Spleen (tissue), 11 donors: ENCODE measurements at regions not wholly inside any gene's neighbourhood (a gene's known extent, or its start where the extent isn't known, plus 50 kb on each side); places are given as distances from the start of the nearest gene placed in this dataset.

ENCODE experiments used
- DNase-seq: peaks from one replicate; pipeline ENCODE4 v3.0.0-alpha.2; 2020
- H3K27ac ChIP-seq, 8 donors: fragments of 200-600 bp; sonication (generic) in 7 of 8; 1 replicate in 4 of 8; 2 replicates in 4 of 8; pipeline versions ENCODE4 v1.5.0 to v1.8.0; 2016 to 2021; ENCODE audit warnings: inconsistent platforms in 4 of 8, mild to moderate bottlenecking in 4 of 8, moderate library complexity in 1 of 8
- H3K27me3 ChIP-seq, 7 donors: fragments of 200-600 bp; sonication (generic) in 6 of 7; replicated peaks in 1 of 7; 1 replicate in 4 of 7; 2 replicates in 3 of 7; pipeline versions ENCODE4 v1.5.0 to v1.8.0; 2016 to 2021; ENCODE audit warnings: inconsistent platforms in 3 of 7, mild to moderate bottlenecking in 1 of 7
- H3K36me3 ChIP-seq, 6 donors: fragments of 200-600 bp; sonication (generic) in 5 of 6; 1 replicate in 4 of 6; 2 replicates in 2 of 6; pipeline versions ENCODE4 v1.5.0 to v1.8.0; 2016 to 2021; ENCODE audit warnings: inconsistent platforms in 2 of 6
- H3K4me1 ChIP-seq, 6 donors: fragments of 200-600 bp; sonication (generic) in 5 of 6; 1 replicate in 3 of 6; 2 replicates in 3 of 6; pipeline versions ENCODE4 v1.5.0 to v1.8.0; 2016 to 2021; ENCODE audit warnings: inconsistent platforms in 3 of 6
- H3K4me3 ChIP-seq, 8 donors: fragments of 200-600 bp; sonication (generic) in 7 of 8; 1 replicate in 4 of 8; 2 replicates in 4 of 8; pipeline versions ENCODE4 v1.5.0 to v1.8.0; 2016 to 2021; ENCODE audit warnings: inconsistent platforms in 4 of 8, mild to moderate bottlenecking in 4 of 8, moderate library complexity in 2 of 8
- H3K9me3 ChIP-seq, 8 donors: fragments of 200-600 bp; sonication (generic) in 7 of 8; 1 replicate in 4 of 8; 2 replicates in 4 of 8; pipeline versions ENCODE4 v1.5.0 to v1.8.0; 2016 to 2021; ENCODE audit warnings: inconsistent platforms in 4 of 8
- CTCF ChIP-seq, 11 experiments: fragments of 200-600 bp in 7 of 11; fragments of 450-650 bp in 4 of 11; sonication (generic) in 4 of 11; IDR thresholded peaks in 8 of 11; conservative IDR thresholded peaks in 3 of 11; 1 replicate in 7 of 11; 2 replicates in 4 of 11; pipeline versions ENCODE4 v1.4.0 to v1.8.0; 2016 to 2021; ENCODE audit warnings: antibody characterized with exemption in 11 of 11, inconsistent platforms in 4 of 11, mild to moderate bottlenecking in 1 of 11
- POLR2A ChIP-seq, 3 donors: fragments of 450-650 bp; IDR thresholded peaks; one replicate each; pipeline ENCODE4 v1.5.1; 2017; ENCODE audit warnings: antibody characterized with exemption in 3 of 3, mild to moderate bottlenecking in 1 of 3
- POLR2AphosphoS5 ChIP-seq, 3 donors: sonication (generic); formaldehyde crosslinking; IDR thresholded peaks; one replicate each; pipeline ENCODE4 v1.5.1; 2017; ENCODE audit warnings: antibody characterized with exemption in 3 of 3
- WGBS, 5 donors: extraction: QIAGEN DNeasy Blood & Tissue Kit in 3 of 5; methylation state at CpG; one replicate each; pipeline versions ENCODE4 v1.1.5 to v1.1.7; 2013 to 2018; 5-methylcytosine and 5-hydroxymethylcytosine counted together
- intact Hi-C: fragments of 100-400 bp; cut with DNase I; formaldehyde crosslinking; loops from one replicate; pipeline ENCODE4 v1.15.0; 2023; ENCODE audit warnings: low total_unique reads
- donor health status: healthy with polysubstance abuse.
- donor health status: DM: no; HTN: no; CAD: no; lungs with moderate emphysema.
- donor health status: DM: no; HTN: no; CAD: no.
- donor health status: Bipolar disorder and iron deficiency.
- donor health status: healthy.
- donor health status: DM: no; HTN: no; CAD: no.
- donor health status: DM: yes; HTN: yes; CAD: no.

- no peak overlapping the region for H3K27ac ChIP-seq
- intact Hi-C loops = no loop called here
- H3K4me1 ChIP-seq = no peaks in the 10 kb centered on the region
- TF ChIP-seq CTCF (IDR thresholded peaks at IDR 0.05 in 8 of 11, conservative IDR thresholded peaks at IDR 0.05 in 3 of 11) (no peak), POLR2A (IDR thresholded peaks at IDR 0.05) (no peak), POLR2AphosphoS5 (IDR thresholded peaks at IDR 0.05) (no peak)
- DNase-seq = no peak
- no peaks in the 10 kb centered on the region for H3K9me3 ChIP-seq
- H3K4me3 ChIP-seq = no peak overlapping the region
- 65 to 88% (median 82%) methylated on average over 7 to 10 of the region's 10 CpGs for WGBS, 5 donors
- H3K36me3 ChIP-seq = no peaks in the 10 kb centered on the region
- H3K27me3 ChIP-seq = peaks cover 0 to 40% (median 0%) of the 10 kb centered on the region in 7 donors
These were observed 51.9 kb upstream of the TSPAN11 start for GRCh38 chr12:30874455-30875321.

DNA sequence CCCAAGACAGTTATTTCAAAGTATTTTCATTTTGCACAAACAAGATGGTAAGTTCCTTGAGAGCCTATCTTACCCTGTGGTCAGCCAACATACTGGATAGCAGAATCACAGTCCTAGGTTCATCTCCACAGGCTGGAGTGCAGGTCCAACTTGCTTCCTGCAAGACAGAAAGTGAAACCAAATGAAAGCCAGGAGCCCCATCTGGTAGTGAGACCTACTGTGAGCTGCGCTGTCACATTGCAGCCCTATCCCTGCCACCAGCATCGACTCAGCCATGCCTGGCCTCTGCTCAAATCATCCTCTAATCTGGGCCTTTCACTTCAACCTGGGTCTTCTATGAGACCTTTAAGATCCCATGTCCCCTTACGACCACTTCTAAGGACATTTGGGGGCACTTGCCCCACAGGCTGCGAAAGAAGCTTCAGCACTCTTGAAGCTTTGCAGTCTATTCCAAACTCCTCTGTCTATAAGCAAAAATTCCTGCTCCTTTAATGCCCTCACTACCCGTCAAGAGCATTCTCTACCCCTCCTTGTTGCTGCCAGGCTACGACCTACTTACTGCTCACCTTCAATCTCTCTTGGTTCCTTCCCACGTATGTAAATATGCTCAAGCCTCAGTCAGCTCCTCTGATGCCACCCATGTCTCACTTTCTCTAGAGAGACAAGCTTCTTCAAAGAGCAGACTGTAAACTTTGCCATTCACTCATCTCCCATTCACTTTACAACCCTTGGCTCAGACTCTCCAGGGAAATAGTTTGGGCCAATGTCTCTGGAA is 55.9 kb upstream of the TSPAN11 start:
- no peaks in the 10 kb centered on the region for H3K4me1 ChIP-seq
- H3K4me3 ChIP-seq = no peak overlapping the region
- peaks cover 0 to 15% (median 0%) of the 10 kb centered on the region in 7 donors for H3K27me3 ChIP-seq
- H3K27ac ChIP-seq = no peak overlapping the region
- peaks cover 0 to 25% (median 14%) of the 10 kb centered on the region in 8 donors for H3K9me3 ChIP-seq
- H3K36me3 ChIP-seq = no peaks in the 10 kb centered on the region
- intact Hi-C loops = no loop called here
- no peak for DNase-seq
- TF ChIP-seq POLR2A (IDR thresholded peaks at IDR 0.05) = no peak
- TF ChIP-seq POLR2AphosphoS5 (IDR thresholded peaks at IDR 0.05) = no peak
- no peak for TF ChIP-seq CTCF (IDR thresholded peaks at IDR 0.05 in 8 of 11, conservative IDR thresholded peaks at IDR 0.05 in 3 of 11)
- 77 to 93% (median 90%) methylated on average over 7 of the region's 7 CpGs for WGBS, 5 donors

- Histone ChIP-seq H3K36me3 (no peaks in the 10 kb centered on the region), H3K4me3 (no peak overlapping the region), H3K9me3 (peaks cover 0 to 25% (median 16%) of the 10 kb centered on the region in 8 donors), H3K27ac (no peak overlapping the region), H3K4me1 (no peaks in the 10 kb centered on the region), H3K27me3 (no peaks in the 10 kb centered on the region)
- no peak for DNase-seq
- intact Hi-C loops = no loop called here
- TF ChIP-seq POLR2AphosphoS5 (IDR thresholded peaks at IDR 0.05) (no peak), CTCF (IDR thresholded peaks at IDR 0.05 in 8 of 11, conservative IDR thresholded peaks at IDR 0.05 in 3 of 11) (no peak), POLR2A (IDR thresholded peaks at IDR 0.05) (no peak)
These were observed 59.1 kb upstream of the TSPAN11 start for GRCh38 chr12:30867415-30867814.

DNA sequence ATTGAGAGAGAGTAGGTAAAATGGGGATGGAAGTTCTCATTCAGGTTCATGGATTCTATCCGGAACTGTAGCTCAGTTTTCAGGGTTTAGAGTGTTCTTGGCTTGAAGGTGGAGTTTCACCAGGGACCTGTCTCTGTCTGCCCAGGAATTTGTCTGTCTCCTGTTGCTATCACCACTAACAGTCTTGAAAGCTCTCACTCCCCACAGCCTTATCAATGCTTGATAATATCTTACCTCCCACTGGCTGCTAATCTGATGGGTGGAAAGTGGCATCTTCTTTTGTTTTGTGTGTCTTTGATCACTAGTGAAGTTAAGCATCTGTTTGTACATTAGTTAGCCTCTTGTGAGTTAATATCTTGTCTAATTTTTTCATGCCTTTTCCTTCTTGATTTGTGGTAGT is 60.3 kb upstream of the TSPAN11 start:
- no peak for TF ChIP-seq POLR2A (IDR thresholded peaks at IDR 0.05)
- no peak for TF ChIP-seq POLR2AphosphoS5 (IDR thresholded peaks at IDR 0.05)
- TF ChIP-seq CTCF (IDR thresholded peaks at IDR 0.05 in 8 of 11, conservative IDR thresholded peaks at IDR 0.05 in 3 of 11) = no peak
- H3K4me3 ChIP-seq = no peak overlapping the region
- DNase-seq = no peak
- 90 to 95% (median 93%) methylated on average over 1 of the region's 1 CpG for WGBS, 5 donors
- H3K36me3 ChIP-seq = no peaks in the 10 kb centered on the region
- no peaks in the 10 kb centered on the region for H3K27me3 ChIP-seq
- intact Hi-C loops = no loop called here
- no peaks in the 10 kb centered on the region for H3K4me1 ChIP-seq
- no peak overlapping the region for H3K27ac ChIP-seq
- H3K9me3 ChIP-seq = peaks cover 0 to 25% (median 16%) of the 10 kb centered on the region in 8 donors
